HG03460 (cell line): ENCODE measurements at regions not wholly inside any gene's neighbourhood (a gene's known extent, or its start where the extent isn't known, plus 50 kb on each side); places are given as distances from the start of the nearest gene placed in this dataset.
"Not testable (repeated sequence)": the region's sequence is repeated elsewhere in the genome, so short reads cannot be mapped to it uniquely, and the experiment has no call there.

Source experiments
- ATAC-seq: cut with Tn5 transposase; IDR thresholded peaks from one replicate; pipeline ENCODE4 v1.9.1; 2021; ENCODE audit not compliant: unreplicated experiment

DNA sequence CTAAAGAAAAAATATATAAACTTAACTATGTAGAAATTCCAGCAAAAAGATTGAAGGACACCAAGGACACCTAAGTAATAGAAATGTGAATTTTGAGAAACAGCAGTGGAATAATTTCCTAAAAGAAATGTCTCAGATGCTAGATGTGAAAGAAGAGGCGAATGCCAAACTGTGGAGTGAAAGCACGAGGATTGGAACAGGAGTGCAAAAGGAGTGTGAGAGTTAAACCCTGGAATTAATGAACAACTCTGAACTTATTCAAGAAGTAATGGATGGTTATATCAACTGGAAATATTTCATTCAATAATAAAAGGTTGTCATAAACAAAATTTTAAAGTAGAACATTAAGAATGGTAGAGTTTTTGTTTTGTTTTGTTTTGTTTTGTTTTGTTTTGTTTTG, 78.5 kb upstream of the SGIP1 start:
- no peak for ATAC-seq

- no peak for ATAC-seq
Measured at GRCh38 chr1:66460776-66461175, 73.2 kb upstream of the SGIP1 start.

DNA sequence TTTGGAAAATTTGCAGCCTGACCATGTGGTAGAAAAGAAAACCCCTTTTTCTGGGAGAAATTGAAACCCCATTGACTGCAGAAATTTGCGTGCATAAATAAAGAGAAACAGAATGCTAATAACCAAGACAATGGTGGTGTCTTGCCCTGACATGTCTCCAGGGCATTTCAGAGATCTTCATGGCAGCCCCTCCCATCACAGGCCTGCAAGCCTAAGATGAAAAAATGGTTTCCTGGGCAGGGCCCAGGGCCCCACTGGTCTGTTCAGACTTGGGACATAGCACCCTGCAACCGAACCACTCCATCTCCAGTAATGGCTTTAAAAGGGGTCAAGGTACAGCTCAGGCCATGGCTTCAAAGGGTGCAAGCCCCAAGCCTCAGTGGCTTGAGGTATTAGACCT, 71.6 kb upstream of the SGIP1 start:
- no peak for ATAC-seq

DNA sequence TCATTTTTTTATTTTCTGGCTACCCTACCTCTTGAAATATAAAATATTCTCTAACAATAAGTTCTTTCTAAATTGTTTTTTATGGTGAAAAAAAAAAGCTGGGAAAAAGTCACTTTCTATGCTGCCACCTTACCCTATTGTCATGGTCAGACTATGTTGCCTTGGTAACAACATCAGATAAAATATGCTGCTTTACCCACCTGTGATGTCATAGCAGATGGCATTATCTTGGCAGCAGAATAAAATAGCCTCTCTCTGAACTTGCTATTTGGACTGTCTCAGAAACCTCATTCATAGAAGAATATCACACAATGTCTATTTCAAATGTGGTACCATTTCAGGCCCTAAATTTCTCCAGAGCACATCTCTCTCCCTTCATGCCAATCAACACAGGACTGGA, 69.6 kb upstream of the SGIP1 start:
- no peak for ATAC-seq

- no peak for ATAC-seq
Measured at GRCh38 chr1:66464802-66465201, 69.2 kb upstream of the SGIP1 start.

DNA sequence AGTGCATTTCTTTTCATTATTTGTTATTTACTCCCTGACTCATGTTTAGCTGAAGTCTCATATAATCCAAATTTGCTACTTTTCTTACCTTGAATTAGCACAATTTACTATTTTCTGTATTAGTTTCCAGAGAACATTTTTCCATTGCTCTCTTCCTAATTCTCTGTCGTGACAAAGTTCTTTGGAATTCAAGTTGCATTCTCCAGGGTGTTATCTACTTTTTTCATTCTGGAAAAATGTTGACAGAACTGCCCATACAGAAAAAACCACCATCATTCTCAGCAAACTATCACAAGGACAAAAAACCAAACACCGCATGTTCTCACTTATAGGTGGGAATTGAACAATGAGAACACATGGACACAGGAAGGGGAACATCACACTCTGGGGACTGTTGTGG, 67.3 kb upstream of the SGIP1 start:
- not testable (repeated sequence) for ATAC-seq

DNA sequence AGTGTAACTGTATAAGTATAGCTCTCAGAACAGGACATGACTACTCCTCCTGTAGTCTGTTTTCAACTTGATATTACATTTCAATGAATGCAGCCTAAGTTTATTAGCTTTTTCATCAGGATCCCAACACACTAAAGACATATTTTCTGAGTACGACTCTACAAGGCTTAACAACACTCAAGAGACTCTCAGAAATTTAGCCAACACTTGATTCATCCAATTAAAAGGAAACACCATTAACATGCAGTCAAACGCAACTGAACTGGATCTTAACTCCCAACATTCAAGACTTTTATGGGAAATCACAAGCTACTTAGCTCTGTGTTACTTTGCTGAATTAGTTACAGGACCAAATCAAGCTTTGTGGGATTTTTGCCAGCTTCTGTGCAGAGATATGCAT, 65.2 kb upstream of the SGIP1 start:
- no peak for ATAC-seq

GRCh38 chr1:66475940-66476339, 58.0 kb upstream of the SGIP1 start:
- no peak for ATAC-seq

DNA sequence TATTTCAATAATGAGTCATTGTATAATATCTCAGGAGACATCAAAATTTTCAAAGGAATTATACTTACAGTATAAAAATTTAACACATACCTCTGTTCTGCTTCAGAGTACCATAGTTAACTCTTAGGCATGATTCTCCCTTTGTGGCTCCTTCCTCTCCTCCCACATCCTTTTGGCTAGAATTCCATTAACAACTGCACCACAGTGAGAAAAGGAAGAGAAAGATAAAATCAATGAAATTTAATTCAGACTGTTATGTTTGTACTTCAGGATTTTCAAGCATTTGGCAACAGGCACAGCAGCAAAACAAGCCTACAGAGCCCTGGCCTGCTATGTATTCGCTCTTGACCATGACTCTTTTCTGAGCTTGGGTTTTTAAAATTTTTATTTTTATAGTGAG, 57.2 kb upstream of the SGIP1 start:
- no peak for ATAC-seq

DNA sequence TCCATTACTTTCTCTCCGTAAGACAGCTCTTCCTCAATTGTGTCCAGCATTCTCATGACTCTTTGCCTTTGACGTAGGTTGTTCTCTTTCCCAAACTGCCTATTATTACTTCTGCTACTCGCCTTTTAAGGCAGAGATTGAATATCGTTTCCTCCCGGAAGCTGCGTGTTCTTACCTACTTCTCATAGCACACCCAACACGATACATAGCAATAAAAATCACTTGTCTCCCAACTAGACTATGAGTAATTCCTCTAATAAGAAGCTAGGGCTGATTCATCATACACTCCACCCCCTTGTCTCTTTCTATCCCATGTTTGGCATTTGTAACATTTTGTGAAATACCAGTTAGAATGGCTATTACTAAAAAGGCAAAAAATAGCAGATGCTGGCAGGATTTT, 55.8 kb upstream of the SGIP1 start:
- no peak for ATAC-seq

- ATAC-seq = no peak
Measured at GRCh38 chr1:66480162-66480561, 53.8 kb upstream of the SGIP1 start.

DNA sequence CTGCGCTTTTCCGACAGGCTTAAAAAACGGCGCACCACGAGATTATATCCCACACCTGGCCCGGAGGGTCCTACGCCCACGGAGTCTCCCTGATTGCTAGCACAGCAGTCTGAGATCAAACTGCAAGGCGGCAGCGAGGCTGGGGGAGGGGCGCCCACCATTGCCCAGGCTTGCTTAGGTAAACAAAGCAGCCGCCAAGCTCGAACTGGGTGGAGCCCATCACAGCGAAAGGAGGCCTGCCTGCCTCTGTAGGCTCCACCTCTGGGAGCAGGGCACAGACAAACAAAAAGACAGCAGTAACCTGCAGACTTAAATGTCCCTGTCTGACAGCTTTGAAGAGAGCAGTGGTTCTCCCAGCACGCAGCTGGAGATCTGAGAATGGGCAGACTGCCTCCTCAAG, 52.7 kb upstream of the SGIP1 start:
- ATAC-seq = not testable (repeated sequence)
